C4-2B (cell line): ENCODE measurements at regions not wholly inside any gene's neighbourhood (a gene's known extent, or its start where the extent isn't known, plus 50 kb on each side); places are given as distances from the start of the nearest gene placed in this dataset.

ENCODE experiments used
- H3K27ac ChIP-seq: fragments of 450-650 bp; 2 replicates; pipeline ENCODE4 v1.5.1; 2017
- CTCF ChIP-seq: fragments of 450-650 bp; conservative IDR thresholded peaks from 2 replicates; pipeline ENCODE4 v1.5.1; 2017; ENCODE audit warnings: mild to moderate bottlenecking
- ZFX ChIP-seq: fragments of 450-650 bp; IDR thresholded peaks from 2 replicates; pipeline ENCODE4 v1.6.1; 2017

GRCh38 chrX:109831326-109831985, 98.4 kb upstream of the ACSL4 start:
- H3K27ac ChIP-seq = no peak overlapping the region
- TF ChIP-seq CTCF (no peak), ZFX (no peak)

GRCh38 chrX:109839694-109840567, 106.9 kb upstream of the ACSL4 start:
- H3K27ac ChIP-seq = no peak overlapping the region
- TF ChIP-seq CTCF = no peak

GRCh38 chrX:109840585-109840984, 107.5 kb upstream of the ACSL4 start:
- TF ChIP-seq CTCF = no peak
- TF ChIP-seq ZFX = no peak
- H3K27ac ChIP-seq = no peak overlapping the region

- no peak overlapping the region for H3K27ac ChIP-seq
Measured at GRCh38 chrX:109841257-109841656, 108.2 kb upstream of the ACSL4 start.

GRCh38 chrX:109841869-109842579, 109.0 kb upstream of the ACSL4 start:
- H3K27ac ChIP-seq = no peak overlapping the region

More at GRCh38 chrX:109841257-109841656, 108.2 kb upstream of the ACSL4 start:
- TF ChIP-seq ZFX (no peak), CTCF (no peak)

GRCh38 chrX:109842611-109843010, 109.6 kb upstream of the ACSL4 start:
- no peak overlapping the region for H3K27ac ChIP-seq

More at GRCh38 chrX:109841869-109842579, 109.0 kb upstream of the ACSL4 start:
- TF ChIP-seq CTCF = no peak

More at GRCh38 chrX:109842611-109843010, 109.6 kb upstream of the ACSL4 start:
- TF ChIP-seq CTCF = no peak
- TF ChIP-seq ZFX = no peak
